ENCODE measurements at regions not wholly inside any gene's neighbourhood (a gene's known extent, or its start where the extent isn't known, plus 50 kb on each side); places are given as distances from the start of the nearest gene placed in this dataset.
A peak's percentile ranks its signal among the peaks of the same experiment; 100 is the strongest.

DNA sequence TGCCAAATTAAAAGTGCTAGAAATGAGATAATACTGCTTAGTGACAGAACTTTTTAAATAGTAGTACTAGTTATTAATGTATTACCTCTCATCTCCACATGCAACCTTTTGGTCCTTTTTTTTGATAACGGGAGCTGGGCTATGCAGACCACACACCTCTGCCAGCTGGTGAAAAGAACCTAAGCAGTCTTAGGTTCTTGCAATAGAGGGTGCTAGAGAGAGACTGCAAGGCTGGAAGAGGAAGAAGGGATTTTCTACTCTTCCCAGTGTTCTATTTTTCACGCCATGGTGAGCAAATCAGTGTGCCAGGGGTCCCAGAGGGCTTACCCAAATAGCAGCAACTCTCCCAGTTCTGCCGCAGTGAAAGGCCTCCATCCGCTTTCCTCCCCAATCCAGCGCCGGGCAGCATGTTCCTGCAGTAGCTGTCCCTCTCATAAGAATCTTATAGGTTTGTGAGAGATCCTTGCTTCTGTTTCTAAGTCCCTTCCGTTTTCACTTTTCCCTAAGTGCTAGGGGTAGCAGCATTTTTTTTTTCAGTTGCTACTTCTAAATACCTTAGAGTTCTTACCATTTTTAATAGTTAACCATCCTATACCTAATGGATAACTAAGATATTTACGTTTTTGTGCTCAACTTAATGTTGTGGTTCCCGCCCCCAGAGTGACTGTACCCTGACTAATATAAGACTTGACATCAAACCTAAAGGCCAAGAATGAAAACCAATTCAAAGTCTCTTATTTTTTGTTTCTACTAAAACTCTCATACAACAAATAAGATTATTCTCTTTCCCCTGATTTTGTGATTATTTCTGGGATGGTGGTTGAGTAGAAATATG is 69.4 kb upstream of the UBE2E3 start:
- Histone ChIP-seq H3K27me3 (ENCODE audit: insufficient read depth, poor library complexity, severe bottlenecking) (no peaks in the 10 kb centered on the region), H3K27ac (replicated peaks) (no peak overlapping the region), H3K4me3 (replicated peaks; ENCODE audit: insufficient read depth, low read length) (no peak overlapping the region)
- DNase-seq (ENCODE audit: low read depth in 1 of 2, low spot score in 1 of 2) = no peak
- TF ChIP-seq, protein P1, sequence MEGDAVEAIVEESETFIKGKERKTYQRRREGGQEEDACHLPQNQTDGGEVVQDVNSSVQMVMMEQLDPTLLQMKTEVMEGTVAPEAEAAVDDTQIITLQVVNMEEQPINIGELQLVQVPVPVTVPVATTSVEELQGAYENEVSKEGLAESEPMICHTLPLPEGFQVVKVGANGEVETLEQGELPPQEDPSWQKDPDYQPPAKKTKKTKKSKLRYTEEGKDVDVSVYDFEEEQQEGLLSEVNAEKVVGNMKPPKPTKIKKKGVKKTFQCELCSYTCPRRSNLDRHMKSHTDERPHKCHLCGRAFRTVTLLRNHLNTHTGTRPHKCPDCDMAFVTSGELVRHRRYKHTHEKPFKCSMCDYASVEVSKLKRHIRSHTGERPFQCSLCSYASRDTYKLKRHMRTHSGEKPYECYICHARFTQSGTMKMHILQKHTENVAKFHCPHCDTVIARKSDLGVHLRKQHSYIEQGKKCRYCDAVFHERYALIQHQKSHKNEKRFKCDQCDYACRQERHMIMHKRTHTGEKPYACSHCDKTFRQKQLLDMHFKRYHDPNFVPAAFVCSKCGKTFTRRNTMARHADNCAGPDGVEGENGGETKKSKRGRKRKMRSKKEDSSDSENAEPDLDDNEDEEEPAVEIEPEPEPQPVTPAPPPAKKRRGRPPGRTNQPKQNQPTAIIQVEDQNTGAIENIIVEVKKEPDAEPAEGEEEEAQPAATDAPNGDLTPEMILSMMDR (IDR thresholded peaks at IDR 0.05; ENCODE audit: insufficient read depth, low read length) = peak; percentile 1
- TF ChIP-seq SPI1 (IDR thresholded peaks at IDR 0.05; ENCODE audit: borderline replicate concordance, low read depth) = no peak

DNA sequence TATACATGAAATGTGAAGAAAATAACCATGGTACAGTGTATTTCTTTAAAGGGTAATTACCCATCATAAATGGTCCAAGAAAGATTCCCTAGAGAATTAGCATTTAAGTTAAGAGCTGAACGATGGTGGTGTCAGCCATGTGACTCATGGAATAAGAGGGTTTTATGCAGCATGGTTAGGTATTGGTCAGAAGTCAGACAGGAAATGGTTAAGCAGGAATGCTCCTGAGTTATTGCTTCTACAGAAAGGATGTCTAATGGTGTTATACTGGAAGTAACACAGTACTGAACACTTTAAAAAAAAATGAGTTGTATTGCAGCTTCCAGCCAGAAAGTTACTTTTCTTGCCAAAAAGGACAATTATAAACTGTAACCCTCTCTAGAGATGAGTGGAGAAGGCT is 72.7 kb upstream of the UBE2E3 start:
- H3K27me3 ChIP-seq (ENCODE audit: insufficient read depth, poor library complexity, severe bottlenecking) = no peaks in the 10 kb centered on the region
- H3K4me3 ChIP-seq (replicated peaks; ENCODE audit: insufficient read depth, low read length) = no peak overlapping the region
- TF ChIP-seq, protein P2, sequence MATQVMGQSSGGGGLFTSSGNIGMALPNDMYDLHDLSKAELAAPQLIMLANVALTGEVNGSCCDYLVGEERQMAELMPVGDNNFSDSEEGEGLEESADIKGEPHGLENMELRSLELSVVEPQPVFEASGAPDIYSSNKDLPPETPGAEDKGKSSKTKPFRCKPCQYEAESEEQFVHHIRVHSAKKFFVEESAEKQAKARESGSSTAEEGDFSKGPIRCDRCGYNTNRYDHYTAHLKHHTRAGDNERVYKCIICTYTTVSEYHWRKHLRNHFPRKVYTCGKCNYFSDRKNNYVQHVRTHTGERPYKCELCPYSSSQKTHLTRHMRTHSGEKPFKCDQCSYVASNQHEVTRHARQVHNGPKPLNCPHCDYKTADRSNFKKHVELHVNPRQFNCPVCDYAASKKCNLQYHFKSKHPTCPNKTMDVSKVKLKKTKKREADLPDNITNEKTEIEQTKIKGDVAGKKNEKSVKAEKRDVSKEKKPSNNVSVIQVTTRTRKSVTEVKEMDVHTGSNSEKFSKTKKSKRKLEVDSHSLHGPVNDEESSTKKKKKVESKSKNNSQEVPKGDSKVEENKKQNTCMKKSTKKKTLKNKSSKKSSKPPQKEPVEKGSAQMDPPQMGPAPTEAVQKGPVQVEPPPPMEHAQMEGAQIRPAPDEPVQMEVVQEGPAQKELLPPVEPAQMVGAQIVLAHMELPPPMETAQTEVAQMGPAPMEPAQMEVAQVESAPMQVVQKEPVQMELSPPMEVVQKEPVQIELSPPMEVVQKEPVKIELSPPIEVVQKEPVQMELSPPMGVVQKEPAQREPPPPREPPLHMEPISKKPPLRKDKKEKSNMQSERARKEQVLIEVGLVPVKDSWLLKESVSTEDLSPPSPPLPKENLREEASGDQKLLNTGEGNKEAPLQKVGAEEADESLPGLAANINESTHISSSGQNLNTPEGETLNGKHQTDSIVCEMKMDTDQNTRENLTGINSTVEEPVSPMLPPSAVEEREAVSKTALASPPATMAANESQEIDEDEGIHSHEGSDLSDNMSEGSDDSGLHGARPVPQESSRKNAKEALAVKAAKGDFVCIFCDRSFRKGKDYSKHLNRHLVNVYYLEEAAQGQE (IDR thresholded peaks at IDR 0.05; ENCODE audit: insufficient replicate concordance, low read depth) = no peak
- TF ChIP-seq, protein P1 (IDR thresholded peaks at IDR 0.05; ENCODE audit: insufficient read depth, low read length) = no peak
- TF ChIP-seq POLR2AphosphoS5 (IDR thresholded peaks at IDR 0.05; ENCODE audit: low read depth) (no peak), SPI1 (IDR thresholded peaks at IDR 0.05; ENCODE audit: borderline replicate concordance, low read depth) (no peak), GABPA (IDR thresholded peaks at IDR 0.05; ENCODE audit: low read depth) (no peak)
- DNase-seq (ENCODE audit: low read depth in 1 of 2, low spot score in 1 of 2) = no peak
- H3K27ac ChIP-seq (replicated peaks) = no peak overlapping the region

DNA sequence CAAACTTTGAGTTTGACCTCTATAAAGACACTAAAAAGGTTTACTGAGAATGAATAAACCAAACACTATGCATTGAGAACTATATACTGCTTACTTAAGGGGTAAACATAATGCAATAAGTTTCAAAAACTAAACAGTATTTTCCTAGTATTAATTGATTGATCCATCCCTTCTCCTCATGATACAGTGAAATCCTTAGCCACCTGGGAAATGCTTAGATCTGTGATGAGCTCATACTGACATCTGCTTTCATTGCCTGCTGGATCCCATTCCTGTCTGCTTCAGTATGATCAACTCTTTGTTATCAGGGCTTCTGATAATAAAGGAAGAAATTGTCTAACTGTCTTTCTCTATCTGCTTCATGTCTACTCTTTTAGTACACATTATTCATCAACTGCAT is 74.9 kb upstream of the UBE2E3 start:
- DNase-seq (ENCODE audit: low read depth in 1 of 2, low spot score in 1 of 2) = no peak

DNA sequence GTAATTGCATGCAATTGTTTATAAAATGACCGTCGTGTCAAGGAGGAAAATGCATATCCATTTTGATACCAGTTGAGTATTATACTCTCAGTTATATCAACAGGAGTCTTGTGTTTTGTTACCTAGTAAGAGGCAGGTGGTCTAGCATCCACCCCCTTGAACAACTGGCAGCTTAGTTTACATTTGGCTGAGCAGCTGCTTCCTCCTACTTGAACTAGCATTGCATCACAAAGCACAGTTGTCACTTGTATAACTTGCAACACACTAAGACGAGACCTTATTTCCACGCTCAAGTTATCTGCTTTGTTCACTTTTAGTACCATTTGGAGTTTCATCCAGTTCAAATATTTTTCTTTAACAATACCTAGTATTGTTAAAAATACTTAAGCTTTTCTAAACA is 75.4 kb upstream of the UBE2E3 start:
- no peak overlapping the region for H3K27ac ChIP-seq (replicated peaks)
- peak in 1 of 2 experiments; percentile 1 for DNase-seq (ENCODE audit: low read depth in 1 of 2, low spot score in 1 of 2)
- TF ChIP-seq, protein P2 (IDR thresholded peaks at IDR 0.05; ENCODE audit: insufficient replicate concordance, low read depth) = no peak
- TF ChIP-seq, protein P1 (IDR thresholded peaks at IDR 0.05; ENCODE audit: insufficient read depth, low read length) = no peak
- no peak for TF ChIP-seq SPI1 (IDR thresholded peaks at IDR 0.05; ENCODE audit: borderline replicate concordance, low read depth)
- no peak for TF ChIP-seq POLR2AphosphoS5 (IDR thresholded peaks at IDR 0.05; ENCODE audit: low read depth)
- TF ChIP-seq GABPA (IDR thresholded peaks at IDR 0.05; ENCODE audit: low read depth) = no peak
- H3K4me3 ChIP-seq (replicated peaks; ENCODE audit: insufficient read depth, low read length) = no peak overlapping the region
- H3K27me3 ChIP-seq (ENCODE audit: insufficient read depth, poor library complexity, severe bottlenecking) = no peaks in the 10 kb centered on the region

More for the DNA sequence above, 74.9 kb upstream of the UBE2E3 start:
- TF ChIP-seq, protein P2 (IDR thresholded peaks at IDR 0.05; ENCODE audit: insufficient replicate concordance, low read depth) = no peak
- TF ChIP-seq SPI1 (IDR thresholded peaks at IDR 0.05; ENCODE audit: borderline replicate concordance, low read depth) (no peak), GABPA (IDR thresholded peaks at IDR 0.05; ENCODE audit: low read depth) (no peak), POLR2AphosphoS5 (IDR thresholded peaks at IDR 0.05; ENCODE audit: low read depth) (no peak)
- Histone ChIP-seq H3K27me3 (ENCODE audit: insufficient read depth, poor library complexity, severe bottlenecking) (no peaks in the 10 kb centered on the region), H3K4me3 (replicated peaks; ENCODE audit: insufficient read depth, low read length) (no peak overlapping the region), H3K27ac (replicated peaks) (no peak overlapping the region)
